NCI-H446 treated with DMSO at 0.1 percent for 48 hours (cell line): ENCODE measurements at regions not wholly inside any gene's neighbourhood (a gene's known extent, or its start where the extent isn't known, plus 50 kb on each side); places are given as distances from the start of the nearest gene placed in this dataset.

Source experiments
- DNase-seq: peaks from one replicate; lab custom pipeline; 2025; lab: John Stamatoyannopoulos, UW

GRCh38 chr2:128813352-128814034, 494.8 kb upstream of the HS6ST1 start:
- no peak for DNase-seq

- no peak for DNase-seq
These were observed 496.6 kb upstream of the HS6ST1 start for GRCh38 chr2:128815248-128815647.

- DNase-seq, result no peak
These were observed 498.5 kb upstream of the HS6ST1 start for GRCh38 chr2:128817171-128817570.

- DNase-seq, result no peak
These were observed 499.1 kb upstream of the HS6ST1 start for GRCh38 chr2:128817813-128818212.

- DNase-seq, result no peak
These were observed 499.6 kb upstream of the HS6ST1 start for GRCh38 chr2:128818248-128818647.

- no peak for DNase-seq
These were observed 500.2 kb upstream of the HS6ST1 start for GRCh38 chr2:128818704-128819491.

- DNase-seq, result no peak
These were observed 501.8 kb upstream of the HS6ST1 start for GRCh38 chr2:128820452-128820851.

- no peak for DNase-seq
These were observed 502.3 kb upstream of the HS6ST1 start for GRCh38 chr2:128821010-128821409.

GRCh38 chr2:128832946-128833663, 514.4 kb upstream of the HS6ST1 start:
- no peak for DNase-seq

- DNase-seq, result no peak
These were observed 515.0 kb upstream of the HS6ST1 start for GRCh38 chr2:128833664-128834027.

- no peak for DNase-seq
These were observed 515.7 kb upstream of the HS6ST1 start for GRCh38 chr2:128834207-128834879.

GRCh38 chr2:128834880-128835252, 516.2 kb upstream of the HS6ST1 start:
- no peak for DNase-seq

- DNase-seq, result no peak
These were observed 516.7 kb upstream of the HS6ST1 start for GRCh38 chr2:128835342-128835855.

GRCh38 chr2:128835974-128836373, 517.3 kb upstream of the HS6ST1 start:
- DNase-seq, result no peak

- DNase-seq, result no peak
These were observed 518.0 kb upstream of the HS6ST1 start for GRCh38 chr2:128836559-128837100.

GRCh38 chr2:128838244-128838643, 519.6 kb upstream of the HS6ST1 start:
- no peak for DNase-seq

GRCh38 chr2:128841803-128842202, 523.1 kb upstream of the HS6ST1 start:
- no peak for DNase-seq

- DNase-seq, result no peak
These were observed 548.6 kb upstream of the HS6ST1 start for GRCh38 chr2:128867311-128867710.

GRCh38 chr2:128867936-128868636, 549.4 kb upstream of the HS6ST1 start:
- DNase-seq, result no peak

GRCh38 chr2:128868686-128869551, 550.3 kb upstream of the HS6ST1 start:
- DNase-seq, result no peak
